Calu3 (cell line): ENCODE measurements at regions not wholly inside any gene's neighbourhood (a gene's known extent, or its start where the extent isn't known, plus 50 kb on each side); places are given as distances from the start of the nearest gene placed in this dataset.
"Not testable (repeated sequence)": the region's sequence is repeated elsewhere in the genome, so short reads cannot be mapped to it uniquely, and the experiment has no call there.

Source experiments
- BruUV-seq: library from RNA; stranded (reverse); fragments of 400-500 nt; replicated peaks from 2 replicates; lab custom pipeline; 2021; lab: Mats Ljungman, UMichigan
- CTCF ChIA-PET: fragments of 300-600 bp; sonication (Branson Sonifier 250); formaldehyde crosslinking; loops from one replicate; lab custom pipeline; 2022; ENCODE audit warnings: antibody characterized with exemption; lab: Charles Lee
- DNase-seq: peaks from one replicate; pipeline ENCODE4 v3.0.0; 2022
- H3K27ac Mint-ChIP-seq: one replicate; pipeline ENCODE4 v1.8.0; 2022; ENCODE audit warnings: mixed read lengths; ENCODE audit not compliant: unreplicated experiment
- H3K27me3 Mint-ChIP-seq: one replicate; pipeline ENCODE4 v1.8.0; 2022; ENCODE audit warnings: mixed read lengths; ENCODE audit not compliant: unreplicated experiment
- H3K36me3 Mint-ChIP-seq: one replicate; pipeline ENCODE4 v1.8.0; 2022; ENCODE audit warnings: mild to moderate bottlenecking, moderate library complexity, mixed read lengths; ENCODE audit not compliant: insufficient read depth, unreplicated experiment
- H3K4me1 Mint-ChIP-seq: one replicate; pipeline ENCODE4 v1.8.0; 2022; ENCODE audit warnings: mild to moderate bottlenecking, low read depth, mixed read lengths; ENCODE audit not compliant: unreplicated experiment
- H3K4me3 Mint-ChIP-seq: one replicate; pipeline ENCODE4 v1.8.0; 2022; ENCODE audit warnings: mild to moderate bottlenecking, low read depth, moderate library complexity, mixed read lengths; ENCODE audit not compliant: unreplicated experiment
- H3K9me3 Mint-ChIP-seq: one replicate; pipeline ENCODE4 v1.8.0; 2022; ENCODE audit warnings: low read depth, mixed read lengths; ENCODE audit not compliant: unreplicated experiment
- intact Hi-C: fragments of 100-400 bp; cut with micrococcal nuclease; formaldehyde crosslinking; loops from one replicate; pipeline ENCODE4 v1.10.0; 2022; ENCODE audit not compliant: unreplicated experiment
- TF ChIP-seq, protein P1 (sequence below): fragments of 200-600 bp; IDR thresholded peaks from one replicate; pipeline ENCODE4 v1.8.0; 2022; ENCODE audit warnings: antibody characterized with exemption; ENCODE audit not compliant: unreplicated experiment

DNA sequence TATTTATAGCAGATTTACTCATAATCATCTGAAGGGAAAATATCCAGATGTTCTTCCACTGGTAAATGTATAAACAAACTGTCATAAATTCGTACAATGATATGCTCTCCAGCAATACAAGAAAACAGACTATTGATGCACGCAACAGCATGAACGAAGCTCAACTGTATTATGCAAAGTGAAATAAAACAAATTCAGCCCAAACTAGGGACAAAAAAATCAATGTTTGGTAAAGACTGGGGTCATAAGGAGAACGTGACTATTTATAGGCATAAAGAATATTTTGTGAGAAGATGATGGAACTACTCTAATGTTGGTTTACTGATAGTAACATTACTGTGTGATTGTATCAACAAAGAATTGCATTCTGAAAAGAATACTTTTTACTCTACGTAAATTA is 1276.7 kb upstream of the DDX18 start:
- no peak for DNase-seq
- Mint-ChIP-seq H3K9me3 (peaks cover 7% of the 10 kb centered on the region), H3K4me1 (no peaks in the 10 kb centered on the region), H3K27ac (no peak overlapping the region), H3K4me3 (no peak overlapping the region), H3K36me3 (no peaks in the 10 kb centered on the region), H3K27me3 (no peaks in the 10 kb centered on the region)
- intact Hi-C loops, result no loop called here
- BruUV-seq, result no TSS peak
- TF ChIP-seq, protein P1, sequence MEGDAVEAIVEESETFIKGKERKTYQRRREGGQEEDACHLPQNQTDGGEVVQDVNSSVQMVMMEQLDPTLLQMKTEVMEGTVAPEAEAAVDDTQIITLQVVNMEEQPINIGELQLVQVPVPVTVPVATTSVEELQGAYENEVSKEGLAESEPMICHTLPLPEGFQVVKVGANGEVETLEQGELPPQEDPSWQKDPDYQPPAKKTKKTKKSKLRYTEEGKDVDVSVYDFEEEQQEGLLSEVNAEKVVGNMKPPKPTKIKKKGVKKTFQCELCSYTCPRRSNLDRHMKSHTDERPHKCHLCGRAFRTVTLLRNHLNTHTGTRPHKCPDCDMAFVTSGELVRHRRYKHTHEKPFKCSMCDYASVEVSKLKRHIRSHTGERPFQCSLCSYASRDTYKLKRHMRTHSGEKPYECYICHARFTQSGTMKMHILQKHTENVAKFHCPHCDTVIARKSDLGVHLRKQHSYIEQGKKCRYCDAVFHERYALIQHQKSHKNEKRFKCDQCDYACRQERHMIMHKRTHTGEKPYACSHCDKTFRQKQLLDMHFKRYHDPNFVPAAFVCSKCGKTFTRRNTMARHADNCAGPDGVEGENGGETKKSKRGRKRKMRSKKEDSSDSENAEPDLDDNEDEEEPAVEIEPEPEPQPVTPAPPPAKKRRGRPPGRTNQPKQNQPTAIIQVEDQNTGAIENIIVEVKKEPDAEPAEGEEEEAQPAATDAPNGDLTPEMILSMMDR, result no peak
- CTCF ChIA-PET, result no interaction called here

DNA sequence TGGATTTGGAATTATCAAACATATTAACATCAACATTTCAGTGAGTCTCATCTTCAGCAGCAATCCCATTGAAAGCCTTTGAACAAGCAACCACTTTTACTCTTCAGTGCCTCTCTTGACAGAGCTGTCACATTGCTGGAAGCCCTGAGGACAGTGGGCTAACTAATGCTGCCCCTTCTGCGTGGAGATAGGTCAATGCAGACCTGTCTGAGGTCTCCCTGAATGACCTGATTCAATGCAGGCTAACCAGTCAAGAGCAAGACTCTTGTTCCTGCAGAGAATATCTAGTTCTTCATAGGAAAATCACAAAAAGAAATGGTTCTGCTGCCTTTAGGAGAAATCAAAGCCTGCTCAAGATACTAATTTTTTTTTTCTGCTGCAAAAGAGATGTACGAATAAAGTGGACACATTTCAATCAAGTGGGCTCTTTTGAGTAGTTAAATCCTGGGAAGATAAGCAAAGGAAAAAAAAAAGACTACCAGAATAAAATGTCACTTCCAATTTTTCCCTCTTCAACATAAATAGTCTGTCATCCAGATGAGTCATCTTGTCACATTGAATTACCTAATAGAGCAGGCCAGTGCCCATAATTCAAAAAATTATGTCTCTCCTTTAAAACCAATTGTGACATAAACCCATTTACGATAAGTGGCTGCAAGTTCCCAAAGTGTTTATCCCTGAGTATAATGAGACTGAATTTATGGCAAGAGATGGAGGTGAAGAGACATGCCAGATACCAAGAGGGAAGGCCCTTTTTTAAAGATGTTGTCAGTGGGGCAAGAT is 1269.0 kb upstream of the DDX18 start:
- Mint-ChIP-seq H3K4me3 (no peak overlapping the region), H3K36me3 (no peaks in the 10 kb centered on the region), H3K27ac (no peak overlapping the region), H3K9me3 (peaks cover 9% of the 10 kb centered on the region), H3K27me3 (no peaks in the 10 kb centered on the region), H3K4me1 (no peaks in the 10 kb centered on the region)
- CTCF ChIA-PET, result no interaction called here
- BruUV-seq, result no TSS peak
- TF ChIP-seq, protein P1, result no peak
- DNase-seq, result no peak
- intact Hi-C loops, result no loop called here

DNA sequence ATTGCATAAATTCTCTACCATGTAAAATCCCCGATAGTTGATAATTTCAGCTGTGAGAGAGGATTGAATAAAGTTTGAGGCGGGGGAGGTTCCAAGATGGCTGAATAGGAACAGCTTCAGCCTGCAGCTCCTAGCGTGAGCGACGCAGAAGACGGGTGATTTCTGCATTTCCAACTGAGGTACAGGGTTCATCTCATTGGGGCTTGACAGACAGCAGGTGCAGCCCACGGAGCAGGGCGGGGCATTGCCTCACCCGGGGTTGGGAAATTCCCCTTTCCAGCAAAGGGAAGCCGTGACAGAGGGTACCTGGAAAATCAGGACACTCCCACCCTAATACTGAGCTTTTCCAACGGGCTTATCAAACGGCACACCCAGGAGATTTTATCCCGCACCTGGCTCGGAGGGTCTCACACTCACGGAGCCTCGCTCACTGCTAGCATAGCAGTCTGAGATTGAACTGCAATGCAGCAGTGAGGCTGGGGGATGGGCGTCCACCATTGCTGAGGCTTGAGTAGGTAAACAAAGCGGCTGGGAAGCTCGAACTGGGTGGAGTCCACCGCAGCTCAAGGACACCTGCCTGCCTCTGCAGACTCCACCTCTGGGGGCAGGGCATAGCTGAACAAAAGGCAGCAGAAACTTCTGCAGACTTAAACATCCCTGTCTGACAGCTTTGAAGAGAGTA is 1261.6 kb upstream of the DDX18 start:
- H3K27ac Mint-ChIP-seq, CTCF ChIA-PET, intact Hi-C loops, BruUV-seq, H3K27me3 Mint-ChIP-seq, H3K36me3 Mint-ChIP-seq, H3K4me1 Mint-ChIP-seq: not testable (repeated sequence)
- DNase-seq, result peak; percentile 20
- Mint-ChIP-seq H3K4me3 (peak overlapping the region; percentile 58), H3K9me3 (peaks cover 14% of the 10 kb centered on the region)

DNA sequence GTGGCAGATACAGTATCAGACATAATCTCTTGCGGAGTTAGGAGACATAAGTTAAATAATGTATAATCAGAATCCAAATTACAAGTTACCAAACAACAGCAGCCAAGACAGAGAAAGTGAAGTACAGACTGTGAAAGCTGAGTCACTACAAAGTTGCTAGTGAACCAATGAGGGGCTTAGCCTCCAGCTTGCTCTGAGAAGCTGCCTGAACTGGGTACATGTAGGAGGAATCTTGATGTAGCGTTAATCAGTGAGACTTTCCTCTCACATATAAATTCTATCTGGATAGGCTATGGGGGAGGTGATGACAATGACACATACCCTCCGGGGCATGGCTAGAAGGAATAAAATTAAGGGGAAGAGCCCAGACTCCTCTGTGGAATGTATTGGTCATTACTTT is 1234.3 kb upstream of the DDX18 start:
- BruUV-seq, result no TSS peak
- peaks cover 10% of the 10 kb centered on the region for H3K9me3 Mint-ChIP-seq
- H3K4me1 Mint-ChIP-seq, result no peaks in the 10 kb centered on the region
- no peak overlapping the region for H3K27ac Mint-ChIP-seq
- CTCF ChIA-PET, result no interaction called here
- intact Hi-C loops, result no loop called here
- H3K36me3 Mint-ChIP-seq, result no peaks in the 10 kb centered on the region
- H3K4me3 Mint-ChIP-seq, result no peak overlapping the region
- no peaks in the 10 kb centered on the region for H3K27me3 Mint-ChIP-seq
- DNase-seq, result no peak
- TF ChIP-seq, protein P1, result no peak

DNA sequence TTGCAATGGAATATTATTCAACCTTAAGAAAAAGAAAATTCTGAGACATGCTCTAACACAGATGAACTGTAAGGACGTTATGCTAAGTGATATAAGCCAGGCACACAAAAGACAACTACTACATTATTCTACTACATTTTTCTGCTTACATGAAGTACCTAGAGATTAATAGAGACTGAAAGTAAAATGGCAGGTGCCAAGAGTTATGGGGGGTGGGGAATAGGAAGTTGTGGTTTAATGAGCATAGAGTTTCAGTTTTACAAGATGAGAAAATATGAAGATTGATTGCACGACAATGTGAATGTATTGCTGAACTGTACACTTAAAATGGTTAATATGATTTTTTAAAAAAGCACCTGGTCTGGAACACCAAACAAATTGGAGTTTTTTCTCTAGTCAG is 1231.6 kb upstream of the DDX18 start:
- CTCF ChIA-PET, result no interaction called here
- Mint-ChIP-seq H3K27ac (no peak overlapping the region), H3K4me3 (no peak overlapping the region), H3K36me3 (no peaks in the 10 kb centered on the region), H3K27me3 (no peaks in the 10 kb centered on the region), H3K9me3 (peaks cover 6% of the 10 kb centered on the region), H3K4me1 (no peaks in the 10 kb centered on the region)
- no peak for DNase-seq
- TF ChIP-seq, protein P1, result no peak
- intact Hi-C loops, result no loop called here
- BruUV-seq, result no TSS peak
